ENCODE measurements at regions not wholly inside any gene's neighbourhood (a gene's known extent, or its start where the extent isn't known, plus 50 kb on each side); places are given as distances from the start of the nearest gene placed in this dataset.
A peak's percentile ranks its signal among the peaks of the same experiment; 100 is the strongest.

DNA sequence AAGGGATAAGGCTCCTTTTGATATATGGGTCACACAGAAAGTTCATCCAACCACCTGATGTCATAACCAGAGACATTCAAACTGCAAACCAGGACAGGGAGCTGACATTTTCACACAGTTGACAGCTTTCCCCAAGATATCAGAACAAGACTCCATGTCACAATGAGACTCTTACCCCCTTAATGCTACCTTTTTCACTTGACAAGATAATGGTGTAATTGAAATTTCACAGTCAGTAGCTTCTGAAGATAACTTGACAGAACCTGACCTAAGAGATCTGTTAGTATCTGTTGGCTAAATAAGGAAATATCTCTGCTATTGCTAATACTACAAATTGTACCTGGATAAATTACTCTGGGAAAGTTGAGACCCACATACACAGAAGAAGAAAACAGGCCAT lies 187.3 kb downstream of the C12orf50 start:
- no peak for DNase-seq (ENCODE audit: low spot score)

DNA sequence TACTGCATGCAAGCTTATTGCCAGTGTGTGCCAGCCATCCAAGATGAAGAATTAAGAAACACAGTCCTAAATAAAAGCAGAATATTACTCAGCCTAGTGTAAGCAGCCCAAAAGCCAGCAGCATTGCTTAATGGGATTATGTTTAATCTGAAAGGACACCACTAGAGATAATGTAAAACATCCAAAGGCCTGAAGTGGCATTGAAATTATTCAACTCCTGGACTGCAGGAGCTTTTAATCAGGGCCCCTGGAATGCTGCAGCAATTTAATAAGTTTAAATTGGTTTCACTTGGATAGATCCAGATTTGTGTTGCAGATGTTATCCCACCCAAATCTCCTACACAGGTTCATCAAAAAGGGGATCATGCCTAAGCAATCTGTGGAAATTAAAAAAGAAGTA lies 193.0 kb downstream of the C12orf50 start:
- no peak for DNase-seq (ENCODE audit: low spot score)

DNA sequence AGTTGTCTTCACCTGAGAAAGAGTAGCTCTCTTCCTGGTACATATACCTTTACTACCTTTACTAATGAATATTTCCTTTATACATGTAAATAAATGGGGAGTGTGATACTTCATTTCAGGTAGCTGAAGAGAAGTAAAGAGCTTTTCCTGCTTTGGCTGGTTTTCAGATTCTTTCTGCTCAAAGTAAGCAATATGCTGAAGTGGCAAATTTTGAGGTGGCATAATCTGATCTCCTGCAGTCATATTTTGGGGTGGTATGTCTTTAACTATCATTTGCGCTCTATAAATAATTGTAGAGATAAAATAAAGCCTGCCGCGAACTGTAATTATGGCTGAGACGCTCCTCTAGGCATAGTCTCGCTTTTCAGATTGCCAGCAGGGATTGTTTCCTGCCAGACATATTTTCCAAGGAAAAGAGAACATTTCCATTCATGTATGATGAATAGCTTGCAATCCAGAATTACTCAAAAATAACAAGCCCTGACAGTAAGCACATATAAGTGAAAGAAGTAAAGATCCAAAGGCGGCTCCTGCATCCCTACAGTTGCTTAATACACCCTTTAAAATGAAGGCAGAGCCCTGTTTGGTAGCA lies 200.7 kb downstream of the C12orf50 start:
- DNase-seq (ENCODE audit: low spot score): no peak

DNA sequence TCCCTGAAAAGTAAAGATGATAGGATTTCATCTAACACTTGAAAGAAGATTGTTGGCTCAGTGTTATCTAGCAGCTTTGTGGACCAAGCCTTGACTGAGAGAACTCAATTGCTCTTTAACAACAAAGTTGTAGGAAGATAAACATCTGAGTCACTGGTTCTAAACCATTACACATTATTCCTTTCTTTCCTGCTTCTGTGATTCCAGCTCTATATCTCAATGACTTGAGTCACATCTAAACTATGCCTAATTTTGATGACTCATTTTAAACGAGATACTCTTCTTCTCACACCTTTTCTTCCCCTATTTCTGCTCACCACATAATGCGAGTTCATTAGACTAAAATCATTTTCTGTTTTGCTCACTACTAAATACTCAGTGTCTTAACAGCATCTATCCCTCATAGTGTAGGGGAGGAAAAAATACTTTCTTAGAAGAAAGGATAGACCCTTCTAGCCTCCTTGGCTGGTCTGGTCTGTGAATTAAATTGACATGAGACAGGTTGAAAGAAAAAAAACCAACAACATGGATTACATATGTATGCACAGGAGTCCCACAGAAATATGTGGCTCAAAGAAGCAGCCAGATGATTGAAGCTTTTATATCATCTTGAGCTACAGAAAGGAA lies 201.4 kb downstream of the C12orf50 start:
- DNase-seq (ENCODE audit: low spot score): peak; percentile 94

DNA sequence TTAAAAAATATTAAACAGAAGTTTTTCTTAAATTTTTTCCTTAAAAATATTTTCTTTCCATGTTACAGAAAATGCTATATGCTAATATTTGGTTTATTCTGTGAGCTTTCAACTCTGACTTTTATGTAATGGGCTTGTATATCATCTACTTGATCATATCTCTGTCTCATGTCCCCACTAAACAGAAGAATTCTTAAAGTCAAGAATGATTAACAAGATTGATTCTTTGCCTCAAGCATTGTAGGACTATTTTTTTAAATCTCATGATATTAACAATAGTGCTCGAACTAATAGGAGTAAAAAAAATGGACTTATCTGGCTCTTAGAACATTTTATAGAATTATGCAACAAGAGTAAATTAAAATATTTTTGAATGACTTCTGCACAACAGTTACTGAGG lies 206.3 kb downstream of the C12orf50 start:
- DNase-seq (ENCODE audit: low spot score): no peak

DNA sequence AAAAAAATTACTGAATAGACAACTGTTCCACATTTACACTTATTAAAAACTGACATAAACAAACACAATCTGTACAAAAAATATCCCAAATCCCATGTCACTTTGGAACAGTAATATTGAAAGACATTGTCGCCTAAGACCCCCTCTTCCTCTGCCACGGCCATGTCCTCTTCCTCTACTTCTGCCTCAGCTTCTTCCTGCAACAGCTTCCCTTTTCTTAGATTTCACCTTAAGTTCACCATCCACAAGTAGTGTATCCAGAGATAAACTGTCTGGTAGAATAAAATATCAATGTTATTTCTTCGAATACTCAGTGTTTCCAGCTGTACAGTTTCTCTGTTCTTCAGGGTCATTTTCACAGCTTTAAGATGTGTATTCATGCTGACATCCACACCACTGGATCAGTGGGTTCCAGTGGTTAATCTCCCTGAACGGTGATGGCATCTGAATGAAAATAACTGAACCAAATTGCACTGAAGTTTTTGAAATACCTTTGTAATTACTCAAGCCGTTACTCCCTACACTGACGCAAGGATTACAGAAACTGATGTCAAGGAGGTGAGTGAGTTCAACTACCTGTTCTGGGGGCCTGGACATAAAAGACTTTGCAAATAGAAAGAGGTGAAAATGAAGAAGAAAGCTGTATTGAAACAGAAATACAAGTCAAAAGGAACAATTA lies 208.5 kb downstream of the C12orf50 start:
- DNase-seq (ENCODE audit: low spot score): peak; percentile 95

DNA sequence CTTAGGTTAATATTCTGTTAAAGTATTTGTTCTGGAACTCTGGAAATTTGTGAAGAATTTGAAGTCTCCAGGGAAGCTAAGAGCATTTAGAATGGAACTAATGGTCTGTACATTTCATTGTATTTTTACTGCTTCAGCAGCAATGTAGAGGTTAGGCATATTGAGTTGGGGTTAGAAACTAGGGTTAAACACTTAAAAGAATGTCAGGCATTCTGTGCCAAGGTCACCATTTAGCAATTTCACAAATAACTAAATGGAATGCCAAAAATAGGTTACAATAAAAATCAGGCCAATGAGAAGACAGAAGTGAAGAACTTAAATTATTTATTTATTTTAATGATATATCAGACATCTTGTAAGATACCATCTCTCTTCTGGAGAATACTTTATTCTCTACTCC lies 210.8 kb downstream of the C12orf50 start:
- no peak for DNase-seq (ENCODE audit: low spot score)

DNA sequence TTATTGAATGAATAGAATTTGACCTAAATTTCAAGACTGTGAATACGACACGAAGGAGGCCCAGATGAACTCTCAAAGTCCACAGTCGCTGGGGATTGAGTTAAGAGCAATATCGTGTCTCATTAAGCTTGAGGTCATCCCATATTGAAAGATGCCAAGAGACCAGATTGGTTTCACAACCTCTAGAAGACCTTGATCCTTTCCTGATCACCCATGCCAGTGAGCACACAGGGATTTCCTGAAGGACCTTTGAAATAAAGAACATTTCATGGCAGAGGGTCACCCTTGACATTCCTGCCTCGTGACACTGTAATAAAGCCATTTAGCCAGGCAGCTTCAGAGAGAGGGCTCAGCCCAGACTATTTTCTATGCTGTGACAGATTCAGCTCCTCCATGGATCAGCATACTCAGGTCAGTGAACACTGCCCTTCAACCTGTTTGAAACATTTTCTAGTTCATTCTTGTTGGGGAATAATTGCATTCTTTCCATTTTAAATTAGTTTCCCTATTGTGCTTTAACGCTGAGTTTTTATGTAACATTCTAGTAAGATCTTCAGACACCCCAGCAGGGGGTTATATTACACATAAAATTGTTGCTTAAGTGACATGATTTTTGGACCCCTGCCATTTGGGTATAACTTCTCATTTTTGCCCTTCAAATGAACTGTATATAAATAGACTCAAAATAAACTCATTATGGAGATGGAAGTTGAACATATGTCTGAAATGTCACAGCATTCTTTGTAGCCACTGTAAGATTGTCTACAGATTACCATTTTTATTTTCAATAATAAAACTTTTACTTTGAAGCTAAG lies 213.2 kb downstream of the C12orf50 start:
- no peak for DNase-seq (ENCODE audit: low spot score)

DNA sequence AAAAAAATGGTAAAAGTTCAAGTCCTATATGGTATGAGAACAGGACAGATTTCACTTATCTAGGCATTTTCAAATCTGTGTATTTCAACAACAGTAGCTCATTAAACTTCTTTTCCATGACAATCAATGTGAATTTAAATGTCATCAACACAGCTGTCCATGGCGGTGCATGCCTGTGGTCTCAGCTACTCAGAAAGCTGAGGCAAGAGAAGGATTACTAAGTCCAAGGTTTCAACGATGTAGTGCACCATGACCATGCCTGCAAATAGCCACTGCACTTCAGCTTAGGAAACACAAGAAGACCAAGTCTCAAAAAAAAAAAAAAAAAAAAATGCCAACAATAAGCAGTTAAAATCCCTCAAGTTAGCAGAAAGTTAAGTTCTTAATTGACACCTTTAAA lies 214.6 kb downstream of the C12orf50 start:
- no peak for DNase-seq (ENCODE audit: low spot score)

DNA sequence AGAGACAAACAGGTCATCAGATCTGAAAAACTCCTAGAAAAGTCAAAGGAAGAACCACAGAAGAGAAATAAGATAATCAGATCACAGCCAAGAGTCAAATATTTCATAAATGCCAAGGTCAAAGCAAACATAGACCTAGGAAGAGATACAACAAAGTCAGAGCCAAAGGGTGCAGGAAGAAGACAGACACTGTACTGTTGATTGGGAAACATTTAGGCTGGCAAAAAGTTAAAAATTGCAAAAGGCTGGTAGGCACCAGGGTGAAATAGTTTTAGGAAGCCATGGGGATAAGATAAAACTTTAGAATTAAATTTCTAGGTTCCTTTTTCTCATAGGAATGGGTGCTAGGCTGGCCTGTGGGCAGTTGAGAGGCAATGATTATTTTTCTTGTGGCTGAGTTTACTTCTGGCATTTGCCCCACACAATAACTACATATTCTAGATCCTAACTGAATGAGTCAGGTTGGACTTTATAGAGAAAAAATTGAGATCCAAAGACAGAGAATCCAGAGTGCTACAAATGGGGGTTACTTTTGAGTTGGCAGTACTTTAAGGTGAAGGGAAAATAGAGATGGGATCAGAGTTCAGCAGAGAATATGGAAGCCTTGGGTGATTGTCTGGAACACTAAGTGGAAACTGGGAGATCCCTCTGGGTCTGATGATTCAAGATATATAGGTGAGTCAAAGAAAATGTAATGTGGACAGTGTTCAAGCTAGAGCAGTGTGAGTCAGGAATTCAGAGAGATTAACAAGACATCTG lies 215.5 kb downstream of the C12orf50 start:
- peak; percentile 86 for DNase-seq (ENCODE audit: low spot score)

DNA sequence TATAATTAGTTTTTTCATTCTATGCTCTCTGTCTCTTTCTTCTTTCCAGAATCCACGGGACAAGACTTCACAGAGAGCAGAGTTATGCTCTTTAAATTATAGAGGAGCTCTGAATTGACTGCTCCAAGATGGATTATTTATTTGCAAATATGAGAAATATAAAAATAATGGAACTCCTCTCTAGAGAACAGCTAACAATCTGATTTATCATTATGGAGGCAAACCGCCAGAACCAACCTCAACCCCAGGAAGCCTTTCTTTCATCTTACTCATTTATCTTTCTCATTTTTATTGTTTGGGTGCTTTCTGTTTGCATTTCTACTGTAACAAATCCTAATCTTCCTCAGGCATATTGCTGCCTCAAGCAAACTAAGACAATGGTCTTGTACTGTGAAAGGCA lies 216.5 kb downstream of the C12orf50 start:
- no peak for DNase-seq (ENCODE audit: low spot score)

DNA sequence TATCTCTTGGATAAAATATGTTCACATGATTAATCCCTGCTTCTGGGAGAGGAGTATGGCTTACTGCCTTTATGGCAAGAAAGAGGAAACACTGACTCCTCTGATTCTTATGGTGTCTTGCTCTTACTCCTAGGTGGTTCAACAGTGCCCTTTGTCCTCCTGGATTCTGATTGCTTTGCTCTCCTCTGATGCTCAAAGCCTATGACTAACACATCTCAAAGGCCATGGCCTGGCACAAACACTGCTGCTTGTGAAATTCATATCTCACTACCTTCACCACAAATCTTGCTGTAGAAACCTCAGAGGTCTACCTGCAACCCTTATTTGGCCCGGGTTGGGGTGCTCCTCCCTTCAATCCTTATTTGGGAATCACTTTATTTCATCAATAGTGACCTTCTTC lies 217.2 kb downstream of the C12orf50 start:
- DNase-seq (ENCODE audit: low spot score): peak; percentile 74

DNA sequence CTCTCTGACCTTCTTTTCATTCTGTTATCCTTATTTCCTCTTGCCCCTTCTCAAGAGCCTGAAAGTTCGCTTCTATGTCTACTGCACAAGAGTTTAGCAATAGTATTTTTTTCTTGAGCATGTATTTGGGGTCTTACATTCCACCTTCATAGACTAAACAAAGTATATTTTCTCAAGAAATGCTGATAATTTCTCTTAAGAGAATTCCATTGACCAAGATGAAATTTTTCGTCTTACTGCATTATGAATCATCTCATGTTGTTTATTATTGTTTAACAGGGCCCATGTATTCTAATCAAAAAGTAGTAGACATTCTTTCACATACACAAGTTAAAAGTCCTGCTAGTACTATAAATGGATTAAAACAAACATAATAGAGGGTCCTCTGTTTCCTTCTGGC lies 219.3 kb downstream of the C12orf50 start:
- DNase-seq (ENCODE audit: low spot score): no peak

DNA sequence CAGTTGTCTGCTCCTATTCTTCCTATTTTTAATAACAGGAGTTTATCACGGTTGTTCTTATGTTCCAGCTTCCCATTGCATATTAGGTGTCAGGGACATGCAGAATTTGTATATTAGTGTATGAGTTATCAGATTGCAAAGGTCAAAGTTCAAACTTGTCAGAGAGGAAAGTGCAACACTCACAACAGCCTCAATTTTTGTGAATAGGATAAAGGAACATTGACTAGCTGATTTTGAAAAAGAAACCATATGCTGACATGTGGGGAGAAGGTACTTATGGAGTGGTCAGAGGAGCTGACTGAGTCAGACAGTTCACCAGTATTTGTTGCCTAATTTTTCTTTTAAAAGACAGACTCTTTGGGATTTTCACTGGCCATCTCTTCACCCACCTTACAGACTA lies 222.1 kb downstream of the C12orf50 start:
- no peak for DNase-seq (ENCODE audit: low spot score)

DNA sequence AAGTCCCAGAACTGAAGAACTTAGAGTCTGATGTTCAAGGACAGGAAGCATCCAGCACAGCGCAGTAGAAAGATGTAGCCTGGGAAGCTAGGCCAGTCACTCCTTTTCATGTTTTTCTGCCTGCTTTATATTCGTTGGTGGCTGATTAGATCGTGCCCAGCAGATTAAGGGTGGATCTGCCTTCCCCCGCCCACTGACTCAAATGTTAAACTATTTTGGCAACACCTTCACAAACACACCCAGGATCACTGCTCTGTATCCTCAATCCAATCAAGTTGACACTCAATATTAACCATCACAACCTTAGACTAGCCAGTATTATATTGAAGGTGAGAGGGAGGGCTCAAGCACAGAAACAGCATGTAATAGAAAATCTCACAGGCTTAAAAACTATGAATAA lies 222.9 kb downstream of the C12orf50 start:
- peak; percentile 42 for DNase-seq (ENCODE audit: low spot score)

DNA sequence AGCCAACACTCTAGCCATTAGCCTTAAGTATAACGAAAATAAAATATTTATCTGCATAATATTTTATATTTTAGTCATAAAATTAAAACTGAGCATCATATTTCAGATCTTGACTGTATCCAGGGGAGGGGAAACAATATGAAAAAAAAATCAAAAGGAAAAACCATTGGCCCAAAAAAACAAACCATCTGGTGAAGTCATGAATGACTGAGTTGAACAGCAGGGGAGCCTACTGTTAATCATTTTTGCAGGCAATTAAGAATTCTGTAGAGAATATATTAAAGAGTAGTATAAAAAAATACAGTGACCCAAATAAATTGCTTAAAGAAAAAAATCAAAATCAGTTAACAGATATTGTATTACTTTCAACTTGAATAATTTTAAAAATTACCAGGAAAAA lies 224.8 kb downstream of the C12orf50 start:
- no peak for DNase-seq (ENCODE audit: low spot score)

DNA sequence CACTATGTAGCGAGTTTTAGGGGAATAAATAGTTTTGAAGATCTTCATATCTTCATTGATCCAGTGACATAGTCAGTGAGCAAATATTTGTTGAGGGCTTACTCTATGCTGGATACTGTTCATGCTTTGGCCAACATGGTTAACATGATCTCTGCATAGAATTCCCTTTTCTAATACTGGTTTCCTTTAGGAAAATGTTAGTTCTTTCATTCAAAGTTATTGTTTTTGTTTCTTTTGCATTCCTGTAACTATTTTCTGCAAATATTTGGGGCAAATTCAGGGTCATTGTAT lies 226.5 kb downstream of the C12orf50 start:
- DNase-seq (ENCODE audit: low spot score): no peak

DNA sequence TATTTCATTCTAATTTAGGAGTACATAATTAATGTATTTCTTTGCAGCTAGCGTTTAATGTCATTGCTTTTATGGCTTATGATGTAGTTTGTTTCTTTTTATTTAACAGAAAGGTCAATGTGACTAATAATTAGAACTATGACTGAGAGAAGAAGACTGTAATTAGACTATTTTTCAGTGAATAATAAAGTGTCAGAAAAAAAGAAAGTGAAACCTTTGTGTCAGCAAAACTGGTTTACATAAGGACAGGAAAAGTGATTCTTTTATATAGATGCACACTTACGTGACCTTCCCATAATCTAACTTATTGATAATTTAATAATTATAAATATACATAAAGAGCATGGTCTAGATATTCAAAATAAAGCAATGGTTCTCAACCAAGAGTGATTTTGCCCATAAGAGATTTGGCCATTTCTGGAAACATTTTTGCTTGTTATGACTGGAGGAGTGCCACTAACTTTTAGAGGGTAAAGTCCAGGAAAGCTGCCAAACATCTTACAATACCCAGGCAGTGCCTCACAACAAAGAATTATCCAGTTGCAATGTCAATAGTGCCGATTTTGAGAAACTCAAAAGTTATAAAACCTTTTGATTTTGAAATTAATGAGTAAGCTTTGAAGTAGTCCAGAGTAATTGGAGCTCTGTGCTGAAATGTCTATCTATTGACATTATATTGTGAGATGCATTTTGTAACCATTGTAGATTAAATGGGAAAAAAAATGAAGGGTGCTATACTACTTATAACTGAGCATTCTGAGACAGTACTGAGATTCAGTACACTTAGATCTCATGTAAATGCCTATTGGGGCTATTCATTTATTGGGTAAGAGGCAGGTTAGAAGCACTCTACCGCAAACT lies 227.1 kb downstream of the C12orf50 start:
- no peak for DNase-seq (ENCODE audit: low spot score)

DNA sequence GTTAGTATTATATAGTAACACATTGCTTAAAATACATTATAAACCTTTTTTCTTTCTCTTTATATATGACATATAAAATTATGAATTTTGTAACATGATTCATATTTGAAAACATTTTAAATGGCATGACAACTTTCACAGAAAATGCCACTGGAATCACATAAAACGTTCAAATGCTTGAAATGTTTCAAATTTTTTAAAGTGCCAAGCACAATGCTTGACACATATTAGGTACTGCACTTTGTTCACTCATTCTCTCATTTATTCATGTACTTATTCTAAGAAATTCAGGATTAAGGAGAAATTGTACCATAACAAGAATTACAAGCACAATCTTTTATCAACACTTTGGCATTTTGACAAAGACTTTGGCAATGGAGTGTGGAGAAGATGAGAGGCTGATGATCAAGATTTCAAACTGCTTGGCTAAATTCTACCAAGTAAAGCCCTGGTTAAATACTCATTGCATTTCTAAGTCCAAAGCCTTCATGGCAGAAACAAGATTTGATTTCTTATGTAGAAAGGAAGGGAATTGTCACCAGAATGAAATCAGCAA lies 232.2 kb downstream of the C12orf50 start:
- DNase-seq (ENCODE audit: low spot score): no peak

DNA sequence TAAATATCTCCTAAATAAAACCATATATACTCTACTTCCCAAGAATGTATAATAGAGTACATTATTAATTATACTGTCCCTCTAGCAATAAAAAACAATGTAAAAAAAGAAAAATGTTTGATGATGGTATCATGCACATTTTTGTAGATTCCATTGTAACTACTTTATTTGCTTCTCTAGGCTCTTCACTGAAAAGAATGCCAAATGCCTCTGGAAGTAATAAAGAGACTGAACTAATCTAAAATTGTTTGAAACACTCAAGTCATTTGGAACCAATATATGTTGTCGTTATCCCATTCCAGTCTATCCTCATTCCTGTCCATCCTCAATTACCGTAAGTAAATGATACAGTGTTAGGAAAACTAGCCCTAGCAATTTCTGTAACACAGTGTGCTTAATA lies 233.6 kb downstream of the C12orf50 start:
- no peak for DNase-seq (ENCODE audit: low spot score)

DNA sequence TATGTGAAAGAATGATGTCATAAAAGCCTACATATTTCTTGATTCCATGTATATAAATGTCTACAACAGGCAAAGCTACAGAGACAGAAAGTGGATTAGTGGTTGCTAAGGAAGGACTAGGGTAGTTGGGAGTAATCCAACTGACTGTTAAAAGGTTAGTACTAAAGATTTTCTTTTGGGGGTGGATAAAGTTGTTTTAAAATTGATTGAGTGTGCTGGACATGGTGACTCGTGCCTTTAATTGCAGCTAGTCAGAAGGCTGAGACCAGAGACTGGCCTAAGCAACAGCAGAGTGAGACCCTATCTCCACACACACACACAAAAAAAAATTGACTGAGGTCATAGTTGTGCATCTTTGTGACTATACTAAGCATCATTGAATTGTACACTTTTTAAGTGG lies 234.3 kb downstream of the C12orf50 start:
- no peak for DNase-seq (ENCODE audit: low spot score)
